ENCODE measurements at regions not wholly inside any gene's neighbourhood (a gene's known extent, or its start where the extent isn't known, plus 50 kb on each side); places are given as distances from the start of the nearest gene placed in this dataset.

GRCh38 chr1:213564215-213564659 lies 423.5 kb upstream of the PROX1 start:
- TF ChIP-seq CTCF (IDR thresholded peaks at IDR 0.05; ENCODE audit: control insufficient read depth, insufficient read depth, low read depth, low read length, missing control alignments): no peak
- no peak for DNase-seq (ENCODE audit: low read depth)
- H3K4me3 ChIP-seq (ENCODE audit: control insufficient read depth, low read depth, low read length): no peak overlapping the region

- H3K4me3 ChIP-seq (ENCODE audit: control insufficient read depth, low read depth, low read length): no peak overlapping the region
- DNase-seq (ENCODE audit: low read depth): no peak
- TF ChIP-seq CTCF (IDR thresholded peaks at IDR 0.05; ENCODE audit: control insufficient read depth, insufficient read depth, low read depth, low read length, missing control alignments): no peak
These were observed 418.6 kb upstream of the PROX1 start for GRCh38 chr1:213568929-213569815.

GRCh38 chr1:213569816-213570150 lies 418.0 kb upstream of the PROX1 start:
- H3K4me3 ChIP-seq (ENCODE audit: control insufficient read depth, low read depth, low read length): no peak overlapping the region
- no peak for TF ChIP-seq CTCF (IDR thresholded peaks at IDR 0.05; ENCODE audit: control insufficient read depth, insufficient read depth, low read depth, low read length, missing control alignments)
- no peak for DNase-seq (ENCODE audit: low read depth)

- no peak overlapping the region for H3K4me3 ChIP-seq (ENCODE audit: control insufficient read depth, low read depth, low read length)
- DNase-seq (ENCODE audit: low read depth): no peak
- TF ChIP-seq CTCF (IDR thresholded peaks at IDR 0.05; ENCODE audit: control insufficient read depth, insufficient read depth, low read depth, low read length, missing control alignments): no peak
These were observed 417.3 kb upstream of the PROX1 start for GRCh38 chr1:213570487-213570886.

- DNase-seq (ENCODE audit: low read depth): no peak
- H3K4me3 ChIP-seq (ENCODE audit: control insufficient read depth, low read depth, low read length): no peak overlapping the region
- no peak for TF ChIP-seq CTCF (IDR thresholded peaks at IDR 0.05; ENCODE audit: control insufficient read depth, insufficient read depth, low read depth, low read length, missing control alignments)
These were observed 416.4 kb upstream of the PROX1 start for GRCh38 chr1:213571419-213571818.

- no peak for DNase-seq (ENCODE audit: low read depth)
- H3K4me3 ChIP-seq (ENCODE audit: control insufficient read depth, low read depth, low read length): no peak overlapping the region
- no peak for TF ChIP-seq CTCF (IDR thresholded peaks at IDR 0.05; ENCODE audit: control insufficient read depth, insufficient read depth, low read depth, low read length, missing control alignments)
These were observed 415.9 kb upstream of the PROX1 start for GRCh38 chr1:213571843-213572242.

Measured in AG09309 (cell line).